ENCODE measurements at regions not wholly inside any gene's neighbourhood (a gene's known extent, or its start where the extent isn't known, plus 50 kb on each side); places are given as distances from the start of the nearest gene placed in this dataset.
A peak's percentile ranks its signal among the peaks of the same experiment; 100 is the strongest.

GRCh38 chr2:83784947-83785346 lies 674.1 kb downstream of the SUCLG1 start:
- TF ChIP-seq EZH2phosphoT487 (IDR thresholded peaks at IDR 0.05; ENCODE audit: low read depth, severe bottlenecking, unreplicated experiment) (no peak), EZH2 (IDR thresholded peaks at IDR 0.05; ENCODE audit: borderline replicate concordance) (no peak), CTCF (IDR thresholded peaks at IDR 0.05; ENCODE audit: poor library complexity) (no peak)
- Histone ChIP-seq H2AFZ (no peak overlapping the region), H3K79me2 (no peaks in the 10 kb centered on the region), H3K4me3 (no peak overlapping the region), H4K20me1 (ENCODE audit: insufficient read depth, poor library complexity, severe bottlenecking) (no peaks in the 10 kb centered on the region), H3K4me2 (no peak overlapping the region), H3K4me1 (ENCODE audit: insufficient read depth) (no peaks in the 10 kb centered on the region), H3K9me2 (replicated peaks; ENCODE audit: insufficient read depth) (no peaks in the 10 kb centered on the region), H3K9me3 (ENCODE audit: low read depth) (no peaks in the 10 kb centered on the region), H3K27me3 (no peaks in the 10 kb centered on the region), H3K27ac (no peak overlapping the region), H3K36me3 (replicated peaks; ENCODE audit: insufficient read depth, low read depth) (no peaks in the 10 kb centered on the region)
- DNase-seq (ENCODE audit: low spot score), result no peak
- WGBS (ENCODE audit: low lambda C conversion rate, missing lambda C conversion rate), result 74% methylated on average over 1 of the region's 1 CpG

GRCh38 chr2:83784315-83784714 lies 674.8 kb downstream of the SUCLG1 start:
- H2AFZ ChIP-seq, result no peak overlapping the region
- H3K9me3 ChIP-seq (ENCODE audit: low read depth), result no peaks in the 10 kb centered on the region
- H3K36me3 ChIP-seq (replicated peaks; ENCODE audit: insufficient read depth, low read depth), result no peaks in the 10 kb centered on the region
- TF ChIP-seq EZH2 (IDR thresholded peaks at IDR 0.05; ENCODE audit: borderline replicate concordance) (no peak), EZH2phosphoT487 (IDR thresholded peaks at IDR 0.05; ENCODE audit: low read depth, severe bottlenecking, unreplicated experiment) (no peak), CTCF (IDR thresholded peaks at IDR 0.05; ENCODE audit: poor library complexity) (no peak)
- H3K4me3 ChIP-seq, result no peak overlapping the region
- no peaks in the 10 kb centered on the region for H3K9me2 ChIP-seq (replicated peaks; ENCODE audit: insufficient read depth)
- WGBS (ENCODE audit: low lambda C conversion rate, missing lambda C conversion rate), result 98% methylated on average over 2 of the region's 2 CpGs
- no peak overlapping the region for H3K27ac ChIP-seq
- no peaks in the 10 kb centered on the region for H3K79me2 ChIP-seq
- no peaks in the 10 kb centered on the region for H3K27me3 ChIP-seq
- no peaks in the 10 kb centered on the region for H4K20me1 ChIP-seq (ENCODE audit: insufficient read depth, poor library complexity, severe bottlenecking)
- H3K4me1 ChIP-seq (ENCODE audit: insufficient read depth), result no peaks in the 10 kb centered on the region
- no peak overlapping the region for H3K4me2 ChIP-seq
- DNase-seq (ENCODE audit: low spot score), result no peak

- no peaks in the 10 kb centered on the region for H3K79me2 ChIP-seq
- H4K20me1 ChIP-seq (ENCODE audit: insufficient read depth, poor library complexity, severe bottlenecking), result no peaks in the 10 kb centered on the region
- no peak for DNase-seq (ENCODE audit: low spot score)
- 64% methylated on average over 4 of the region's 4 CpGs for WGBS (ENCODE audit: low lambda C conversion rate, missing lambda C conversion rate)
- H3K36me3 ChIP-seq (replicated peaks; ENCODE audit: insufficient read depth, low read depth), result no peaks in the 10 kb centered on the region
- H3K4me3 ChIP-seq, result no peak overlapping the region
- no peak for TF ChIP-seq EZH2phosphoT487 (IDR thresholded peaks at IDR 0.05; ENCODE audit: low read depth, severe bottlenecking, unreplicated experiment)
- TF ChIP-seq CTCF (IDR thresholded peaks at IDR 0.05; ENCODE audit: poor library complexity), result peak; percentile 8
- TF ChIP-seq EZH2 (IDR thresholded peaks at IDR 0.05; ENCODE audit: borderline replicate concordance), result no peak
- no peaks in the 10 kb centered on the region for H3K9me2 ChIP-seq (replicated peaks; ENCODE audit: insufficient read depth)
- H3K27me3 ChIP-seq, result no peaks in the 10 kb centered on the region
- no peak overlapping the region for H2AFZ ChIP-seq
- no peaks in the 10 kb centered on the region for H3K4me1 ChIP-seq (ENCODE audit: insufficient read depth)
- no peaks in the 10 kb centered on the region for H3K9me3 ChIP-seq (ENCODE audit: low read depth)
- H3K27ac ChIP-seq, result no peak overlapping the region
- no peak overlapping the region for H3K4me2 ChIP-seq
Observed at GRCh38 chr2:83782122-83782521, 677.0 kb downstream of the SUCLG1 start.
